WI38 (cell line): ENCODE measurements at regions not wholly inside any gene's neighbourhood (a gene's known extent, or its start where the extent isn't known, plus 50 kb on each side); places are given as distances from the start of the nearest gene placed in this dataset.

Experiments used
- H3K4me3 ChIP-seq: 2 replicates; pipeline ENCODE4 v1.5.1; 2011; ENCODE audit warnings: low read depth, mild to moderate bottlenecking, control low read depth, low read length
- TF ChIP-seq, protein P1 (sequence below): IDR thresholded peaks from 2 replicates; pipeline ENCODE4 v1.5.1; 2012; ENCODE audit warnings: low read depth, mild to moderate bottlenecking, control low read depth, low read length

DNA sequence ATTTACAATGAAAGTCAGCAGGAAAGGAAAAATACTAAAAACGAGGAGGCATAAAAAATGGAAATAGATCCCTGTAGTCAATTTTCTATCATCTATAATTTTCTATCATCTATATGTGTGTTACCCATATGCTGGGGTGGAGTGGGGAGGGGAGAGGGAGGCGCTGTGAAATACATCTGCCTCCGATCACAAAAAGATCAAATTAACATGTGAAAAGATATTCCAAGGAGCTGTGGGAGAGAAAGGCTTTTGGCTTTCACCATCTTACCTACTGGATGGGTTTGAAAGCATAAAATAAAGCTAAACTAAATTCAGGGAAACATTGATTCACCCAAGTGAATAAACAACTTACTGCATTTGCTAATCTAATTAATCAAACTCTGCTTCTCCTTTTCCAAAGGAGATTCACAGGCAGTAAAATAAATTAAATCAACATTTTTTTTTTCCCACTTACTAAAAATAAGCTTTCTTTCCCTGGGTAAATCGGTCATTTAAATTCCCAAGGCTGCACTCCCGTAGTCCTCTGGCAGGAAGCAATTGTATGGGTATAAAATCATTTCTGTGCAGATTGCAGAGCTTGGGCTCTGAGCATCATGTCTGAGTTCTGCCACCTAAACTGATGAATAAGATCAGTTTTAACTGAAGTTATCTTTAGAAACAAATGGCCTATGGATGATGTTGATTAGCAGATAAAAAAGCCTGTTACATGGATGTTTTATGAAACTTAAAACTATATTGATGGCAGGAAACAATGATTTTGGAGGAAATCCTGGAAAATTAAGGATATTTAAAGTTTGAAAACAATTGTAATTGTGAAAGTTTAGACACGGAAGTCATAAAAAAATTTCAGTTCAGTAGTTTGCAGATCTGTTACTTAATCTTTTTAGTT is 147.9 kb downstream of the SOX4 start:
- no peak overlapping the region for H3K4me3 ChIP-seq
- TF ChIP-seq, protein P1, sequence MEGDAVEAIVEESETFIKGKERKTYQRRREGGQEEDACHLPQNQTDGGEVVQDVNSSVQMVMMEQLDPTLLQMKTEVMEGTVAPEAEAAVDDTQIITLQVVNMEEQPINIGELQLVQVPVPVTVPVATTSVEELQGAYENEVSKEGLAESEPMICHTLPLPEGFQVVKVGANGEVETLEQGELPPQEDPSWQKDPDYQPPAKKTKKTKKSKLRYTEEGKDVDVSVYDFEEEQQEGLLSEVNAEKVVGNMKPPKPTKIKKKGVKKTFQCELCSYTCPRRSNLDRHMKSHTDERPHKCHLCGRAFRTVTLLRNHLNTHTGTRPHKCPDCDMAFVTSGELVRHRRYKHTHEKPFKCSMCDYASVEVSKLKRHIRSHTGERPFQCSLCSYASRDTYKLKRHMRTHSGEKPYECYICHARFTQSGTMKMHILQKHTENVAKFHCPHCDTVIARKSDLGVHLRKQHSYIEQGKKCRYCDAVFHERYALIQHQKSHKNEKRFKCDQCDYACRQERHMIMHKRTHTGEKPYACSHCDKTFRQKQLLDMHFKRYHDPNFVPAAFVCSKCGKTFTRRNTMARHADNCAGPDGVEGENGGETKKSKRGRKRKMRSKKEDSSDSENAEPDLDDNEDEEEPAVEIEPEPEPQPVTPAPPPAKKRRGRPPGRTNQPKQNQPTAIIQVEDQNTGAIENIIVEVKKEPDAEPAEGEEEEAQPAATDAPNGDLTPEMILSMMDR: no peak

DNA sequence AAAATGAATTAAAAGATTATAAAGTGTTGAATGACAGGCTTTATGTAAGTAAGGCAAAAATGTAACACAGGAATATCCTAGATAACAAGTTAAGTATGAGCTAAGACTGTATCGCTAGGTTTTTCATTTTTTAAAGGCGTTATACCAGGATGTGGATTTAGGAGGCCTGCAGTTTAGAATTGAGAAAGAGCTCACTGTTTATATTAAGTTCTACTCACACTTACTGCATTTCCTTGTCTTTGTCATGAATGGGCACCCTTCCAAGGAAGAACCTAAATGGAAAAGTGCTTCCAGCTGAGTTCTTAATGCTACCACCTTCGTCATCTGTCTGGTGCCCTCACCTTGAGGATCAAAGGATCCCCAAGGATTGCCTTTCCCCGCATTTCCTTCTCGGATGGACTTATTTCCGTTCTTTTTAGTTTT is 148.7 kb downstream of the SOX4 start:
- TF ChIP-seq, protein P1: no peak
- no peak overlapping the region for H3K4me3 ChIP-seq

DNA sequence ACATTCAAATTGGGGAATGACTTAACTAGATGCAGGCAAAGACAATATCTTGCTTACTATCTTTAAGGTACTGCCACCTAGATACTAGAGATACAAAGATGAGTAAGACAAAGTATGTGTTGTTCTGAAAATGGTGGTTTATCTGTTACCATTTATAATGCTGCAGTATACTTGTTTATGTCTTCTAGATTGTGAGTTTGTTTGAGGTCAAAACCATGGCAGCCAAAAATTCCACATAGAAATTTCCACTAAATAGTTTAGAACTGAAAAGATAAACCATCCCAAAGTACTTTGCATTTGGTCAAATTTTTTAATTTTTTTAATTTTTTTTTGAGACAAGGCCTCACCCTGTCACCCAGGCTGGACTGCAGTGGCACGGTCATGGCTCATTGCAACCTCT is 150.8 kb downstream of the SOX4 start:
- no peak overlapping the region for H3K4me3 ChIP-seq
- TF ChIP-seq, protein P1: no peak

DNA sequence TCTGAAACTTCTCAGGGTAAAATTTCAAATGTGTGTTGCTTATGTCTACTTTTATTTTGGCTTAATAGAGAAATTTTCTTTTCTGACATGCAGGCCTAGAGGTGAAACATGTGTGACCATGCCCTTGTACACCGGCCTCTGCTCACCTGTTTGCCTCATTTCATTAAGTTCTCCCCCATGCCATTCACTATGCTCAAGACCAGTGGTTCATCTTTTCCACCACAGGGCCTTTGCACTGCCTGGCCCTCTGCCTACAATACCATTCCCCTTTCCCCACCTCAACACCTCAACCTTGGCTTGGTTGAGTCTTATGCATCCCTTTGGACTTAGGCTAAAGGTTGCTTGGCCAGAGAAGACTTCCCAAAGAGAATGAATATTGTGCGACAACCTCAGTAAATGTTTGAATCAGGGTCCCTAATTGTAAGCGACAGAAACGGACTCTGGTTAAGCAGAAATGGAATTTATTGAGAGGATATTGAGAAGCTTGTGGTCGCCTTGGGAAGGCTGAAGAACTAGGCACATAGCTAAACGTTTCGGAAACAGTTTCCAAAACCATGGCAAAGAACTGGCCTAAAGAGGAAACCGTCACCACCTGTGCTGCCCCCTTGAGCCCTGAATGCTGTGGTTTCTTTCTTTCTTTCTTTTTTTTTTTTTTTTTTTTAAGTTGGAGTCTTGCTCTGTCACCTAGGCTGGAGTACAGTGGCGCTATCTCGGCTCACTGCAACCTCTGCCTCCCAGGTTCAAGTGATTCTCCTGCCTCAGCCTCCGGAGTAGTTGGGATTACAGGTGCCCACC is 152.2 kb downstream of the SOX4 start:
- H3K4me3 ChIP-seq: no peak overlapping the region
- TF ChIP-seq, protein P1: no peak

DNA sequence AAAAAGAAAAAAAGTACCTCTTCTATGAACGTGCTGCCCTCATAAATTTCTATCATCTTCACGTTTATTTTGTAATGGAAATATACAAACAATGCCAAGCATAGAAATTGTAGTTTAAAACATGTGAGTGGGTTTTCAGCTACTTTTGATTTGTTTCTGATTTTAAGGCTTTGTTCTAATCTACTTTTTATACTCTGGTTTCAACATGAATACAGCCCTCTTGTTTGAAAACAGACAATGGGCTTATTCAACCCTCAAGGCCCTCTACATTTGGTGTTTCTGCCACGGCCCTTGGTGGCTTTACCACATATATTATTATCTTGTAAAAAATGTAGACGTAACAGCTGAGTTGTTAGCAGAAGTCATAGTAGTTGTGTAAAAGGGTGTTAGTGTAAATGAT is 153.9 kb downstream of the SOX4 start:
- TF ChIP-seq, protein P1: no peak
- no peak overlapping the region for H3K4me3 ChIP-seq

DNA sequence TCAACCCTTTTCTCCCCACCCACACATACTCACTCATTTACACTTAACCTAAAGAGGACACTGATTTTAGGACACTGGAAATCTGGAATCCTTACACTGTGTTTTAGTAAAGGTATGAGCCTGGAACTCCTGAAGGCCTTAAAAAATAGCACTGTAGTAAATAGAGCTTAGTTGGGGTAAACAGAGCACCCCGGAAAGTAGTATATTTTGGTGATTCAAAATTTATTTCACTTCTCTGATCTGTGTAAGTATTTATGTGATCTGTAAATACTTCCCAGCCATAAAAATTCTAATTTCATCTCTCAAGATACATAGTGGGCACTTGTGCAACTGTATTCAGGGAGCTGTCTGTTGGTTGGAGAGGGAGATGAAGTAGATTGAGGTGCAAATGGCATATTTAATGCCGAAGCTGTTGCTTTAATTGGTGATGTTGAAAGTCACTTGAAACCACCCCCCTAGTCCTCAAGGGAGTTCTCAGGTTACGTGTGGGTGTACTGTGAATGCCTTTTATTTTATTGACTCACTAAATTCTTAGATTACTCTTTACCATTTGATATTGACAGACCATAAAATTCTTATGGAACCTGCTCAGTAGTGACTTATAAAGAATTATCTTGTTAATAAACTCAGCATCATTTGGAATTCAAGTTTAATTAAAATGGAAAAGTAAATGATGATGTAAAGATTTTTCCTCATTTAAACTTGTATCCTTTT is 154.9 kb downstream of the SOX4 start:
- no peak overlapping the region for H3K4me3 ChIP-seq
- TF ChIP-seq, protein P1: no peak

DNA sequence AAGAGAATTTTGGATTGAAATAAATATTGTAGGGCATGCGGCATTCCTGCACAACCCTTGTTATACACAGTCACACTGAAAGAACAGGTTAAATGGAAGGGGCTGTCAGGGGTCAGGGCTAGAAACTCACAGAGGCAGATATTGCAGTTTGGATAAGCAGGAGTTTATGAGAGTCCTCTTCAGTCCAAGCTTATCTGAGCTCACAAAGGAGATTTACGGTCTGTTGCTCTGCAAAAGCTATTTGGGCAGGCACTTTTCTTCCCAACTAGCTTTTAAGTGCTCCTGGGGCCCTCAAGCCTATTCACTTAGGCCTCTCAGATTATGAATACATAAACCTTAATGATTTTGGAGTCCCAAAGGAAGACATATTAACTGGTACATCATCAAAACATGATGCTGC is 156.2 kb downstream of the SOX4 start:
- TF ChIP-seq, protein P1: no peak

More for the DNA sequence above, 156.2 kb downstream of the SOX4 start:
- H3K4me3 ChIP-seq: no peak overlapping the region
